ENCODE measurements at regions not wholly inside any gene's neighbourhood (a gene's known extent, or its start where the extent isn't known, plus 50 kb on each side); places are given as distances from the start of the nearest gene placed in this dataset.

GRCh38 chr11:15836795-15837194 lies 519.6 kb downstream of the SOX6 start:
- TF ChIP-seq EZH2 (IDR thresholded peaks at IDR 0.05; ENCODE audit: low read length, unreplicated experiment): no peak
- TF ChIP-seq CTCF (conservative IDR thresholded peaks at IDR 0.05; ENCODE audit: low read depth, low read length): no peak
